Suprapubic skin (tissue), 4 donors: ENCODE measurements at regions not wholly inside any gene's neighbourhood (a gene's known extent, or its start where the extent isn't known, plus 50 kb on each side); places are given as distances from the start of the nearest gene placed in this dataset.

Experiments
- DNase-seq, 2 donors: peaks; one replicate each; pipeline ENCODE4 v3.0.0-alpha.2; 2019; ENCODE audit warnings: low spot score in 2 of 2
- H3K27ac ChIP-seq: fragments of 200-600 bp; sonication (generic); one replicate; pipeline ENCODE4 v1.5.1; 2019
- H3K27me3 ChIP-seq: fragments of 200-600 bp; sonication (generic); one replicate; pipeline ENCODE4 v1.5.1; 2019
- H3K36me3 ChIP-seq: fragments of 200-600 bp; sonication (generic); one replicate; pipeline ENCODE4 v1.5.1; 2019
- H3K4me1 ChIP-seq: fragments of 200-600 bp; sonication (generic); one replicate; pipeline ENCODE4 v1.5.1; 2019
- H3K4me3 ChIP-seq: fragments of 200-600 bp; sonication (generic); one replicate; pipeline ENCODE4 v1.5.1; 2019; ENCODE audit warnings: mild to moderate bottlenecking
- H3K9me3 ChIP-seq: fragments of 200-600 bp; sonication (generic); one replicate; pipeline ENCODE4 v1.5.1; 2019
- EP300 ChIP-seq: sonication (generic); formaldehyde crosslinking; IDR thresholded peaks from one replicate; pipeline ENCODE4 v1.6.1; 2017; ENCODE audit warnings: antibody characterized with exemption
- POLR2A ChIP-seq, 2 donors: fragments of 450-650 bp; IDR thresholded peaks; one replicate each; pipeline ENCODE4 v1.6.1; 2017; ENCODE audit warnings: antibody characterized with exemption in 2 of 2, mild to moderate bottlenecking in 2 of 2, moderate library complexity in 2 of 2
- POLR2AphosphoS5 ChIP-seq, 3 donors: sonication (generic); formaldehyde crosslinking; IDR thresholded peaks; one replicate each; pipeline ENCODE4 v1.6.1; 2017; ENCODE audit warnings: antibody characterized with exemption in 3 of 3
- WGBS: methylation state at CpG from one replicate; pipeline ENCODE4 v1.1.5; 2018; 5-methylcytosine and 5-hydroxymethylcytosine counted together
- TF ChIP-seq, protein P1 (sequence below), 2 donors: fragments of 200-600 bp in 1 of 2; fragments of 450-650 bp in 1 of 2; sonication (generic) in 1 of 2; IDR thresholded peaks; one replicate each; pipeline ENCODE4 v1.5.1; 2016 to 2019; ENCODE audit warnings: antibody characterized with exemption in 2 of 2, mild to moderate bottlenecking in 1 of 2, moderate library complexity in 1 of 2

DNA sequence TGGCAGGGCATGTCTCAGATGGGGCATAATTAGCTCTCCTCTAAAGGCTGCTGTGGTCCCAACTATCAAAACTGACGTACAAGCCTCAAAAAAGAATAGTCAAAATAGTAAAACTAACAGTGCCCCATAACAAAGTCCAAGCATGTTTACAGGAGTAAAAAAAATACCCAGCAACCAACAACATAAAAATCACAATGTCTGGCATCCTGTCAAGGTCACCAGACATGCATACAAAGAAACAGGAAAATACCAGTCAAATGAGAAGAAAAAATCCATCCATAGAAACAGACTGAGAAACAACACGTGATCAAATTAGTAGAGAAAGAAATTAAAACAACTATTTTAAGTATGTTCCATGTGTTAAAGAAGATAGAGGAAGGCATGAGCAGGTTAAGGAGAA, 131.2 kb upstream of the C14orf180 start:
- H3K27ac ChIP-seq: no peak overlapping the region
- no peaks in the 10 kb centered on the region for H3K9me3 ChIP-seq
- no peaks in the 10 kb centered on the region for H3K36me3 ChIP-seq
- H3K4me1 ChIP-seq: no peaks in the 10 kb centered on the region
- DNase-seq: no peak
- H3K27me3 ChIP-seq: peaks cover 27% of the 10 kb centered on the region
- no peak for TF ChIP-seq EP300
- no peak for TF ChIP-seq POLR2AphosphoS5 (IDR thresholded peaks at IDR 0.05)
- TF ChIP-seq POLR2A (IDR thresholded peaks at IDR 0.05): no peak
- TF ChIP-seq, protein P1, sequence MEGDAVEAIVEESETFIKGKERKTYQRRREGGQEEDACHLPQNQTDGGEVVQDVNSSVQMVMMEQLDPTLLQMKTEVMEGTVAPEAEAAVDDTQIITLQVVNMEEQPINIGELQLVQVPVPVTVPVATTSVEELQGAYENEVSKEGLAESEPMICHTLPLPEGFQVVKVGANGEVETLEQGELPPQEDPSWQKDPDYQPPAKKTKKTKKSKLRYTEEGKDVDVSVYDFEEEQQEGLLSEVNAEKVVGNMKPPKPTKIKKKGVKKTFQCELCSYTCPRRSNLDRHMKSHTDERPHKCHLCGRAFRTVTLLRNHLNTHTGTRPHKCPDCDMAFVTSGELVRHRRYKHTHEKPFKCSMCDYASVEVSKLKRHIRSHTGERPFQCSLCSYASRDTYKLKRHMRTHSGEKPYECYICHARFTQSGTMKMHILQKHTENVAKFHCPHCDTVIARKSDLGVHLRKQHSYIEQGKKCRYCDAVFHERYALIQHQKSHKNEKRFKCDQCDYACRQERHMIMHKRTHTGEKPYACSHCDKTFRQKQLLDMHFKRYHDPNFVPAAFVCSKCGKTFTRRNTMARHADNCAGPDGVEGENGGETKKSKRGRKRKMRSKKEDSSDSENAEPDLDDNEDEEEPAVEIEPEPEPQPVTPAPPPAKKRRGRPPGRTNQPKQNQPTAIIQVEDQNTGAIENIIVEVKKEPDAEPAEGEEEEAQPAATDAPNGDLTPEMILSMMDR (IDR thresholded peaks at IDR 0.05): no peak
- 73% methylated on average over 2 of the region's 2 CpGs for WGBS
- H3K4me3 ChIP-seq: no peak overlapping the region

DNA sequence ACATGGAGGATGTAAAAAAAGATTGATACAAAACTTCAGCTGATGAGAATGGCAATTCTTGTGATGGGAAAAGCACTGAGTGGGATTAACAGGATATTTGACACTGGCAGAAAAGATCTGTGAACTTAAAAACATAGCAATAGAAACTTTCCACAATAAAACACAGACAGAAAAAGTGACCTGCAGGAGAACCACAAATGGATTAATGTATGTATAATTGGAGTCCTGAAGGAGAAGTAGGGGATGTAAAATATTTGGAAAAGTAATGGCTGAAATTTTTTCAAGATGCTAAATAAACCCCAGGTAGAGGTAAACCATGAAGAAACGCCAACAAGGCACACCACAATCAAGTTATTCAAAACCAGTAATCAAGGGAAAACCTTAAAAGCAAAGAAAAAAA, 130.8 kb upstream of the C14orf180 start:
- H3K36me3 ChIP-seq: no peaks in the 10 kb centered on the region
- H3K4me3 ChIP-seq: no peak overlapping the region
- TF ChIP-seq EP300: no peak
- TF ChIP-seq, protein P1 (IDR thresholded peaks at IDR 0.05): no peak
- TF ChIP-seq POLR2A (IDR thresholded peaks at IDR 0.05): no peak
- no peak for TF ChIP-seq POLR2AphosphoS5 (IDR thresholded peaks at IDR 0.05)
- no peak for DNase-seq
- 75% methylated on average over 1 of the region's 1 CpG for WGBS
- H3K27ac ChIP-seq: no peak overlapping the region
- no peaks in the 10 kb centered on the region for H3K4me1 ChIP-seq
- no peaks in the 10 kb centered on the region for H3K9me3 ChIP-seq
- H3K27me3 ChIP-seq: peaks cover 27% of the 10 kb centered on the region

DNA sequence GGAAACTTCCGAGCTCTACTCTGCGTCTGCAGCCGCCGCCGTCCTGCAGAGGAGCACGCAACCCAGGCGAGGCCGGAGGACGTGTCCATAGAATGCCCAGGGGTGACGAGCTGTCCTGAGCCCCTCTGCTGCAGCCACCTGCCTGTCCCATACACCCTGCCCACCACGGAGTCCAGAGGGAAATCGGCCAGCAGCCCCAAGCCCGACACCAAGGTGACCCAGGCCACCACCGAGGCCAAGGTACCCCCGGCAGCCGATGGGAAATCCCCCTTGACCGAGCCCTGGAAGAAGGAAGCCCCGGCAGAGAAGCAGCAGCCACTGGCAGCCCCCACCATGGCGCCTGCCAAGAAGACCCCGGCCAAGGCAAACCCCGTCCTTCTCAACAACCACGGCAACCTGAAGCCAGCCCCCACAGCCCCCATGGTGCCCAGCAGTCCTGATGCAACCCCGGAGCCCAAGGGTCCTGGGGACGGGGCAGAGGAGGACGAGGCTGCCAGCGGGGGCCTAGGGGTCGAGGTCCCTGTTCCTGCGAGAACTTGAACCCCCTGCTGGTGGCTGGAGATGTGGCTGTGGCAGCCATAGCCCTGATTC, 128.7 kb upstream of the C14orf180 start:
- DNase-seq: peak; percentile 40 to 76
- Histone ChIP-seq H3K27ac (no peak overlapping the region), H3K9me3 (no peaks in the 10 kb centered on the region), H3K27me3 (peaks cover 31% of the 10 kb centered on the region), H3K4me1 (no peaks in the 10 kb centered on the region), H3K4me3 (no peak overlapping the region), H3K36me3 (no peaks in the 10 kb centered on the region)
- TF ChIP-seq, protein P1 (IDR thresholded peaks at IDR 0.05): no peak
- TF ChIP-seq POLR2A (IDR thresholded peaks at IDR 0.05) (no peak), POLR2AphosphoS5 (IDR thresholded peaks at IDR 0.05) (no peak)
- 90% methylated on average over 7 of the region's 28 CpGs for WGBS

DNA sequence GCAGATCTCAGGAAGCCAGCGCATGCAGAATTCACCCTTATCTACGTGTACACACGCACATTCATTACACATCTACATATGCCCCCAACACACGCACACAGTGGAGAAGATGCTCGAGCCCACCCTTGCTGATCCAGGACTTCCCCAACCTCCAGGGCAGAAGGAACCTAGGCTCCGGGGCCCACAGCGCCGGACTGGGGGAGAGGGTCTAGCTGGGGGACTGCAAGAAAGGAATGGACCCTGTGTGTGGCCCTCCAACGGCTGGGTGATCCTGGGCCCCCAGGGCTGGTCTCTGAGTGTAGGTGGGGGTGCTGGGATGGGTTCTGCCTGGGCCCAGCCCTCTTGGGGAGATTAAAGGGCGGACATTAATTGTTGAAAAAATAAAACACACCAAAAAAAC, 128.1 kb upstream of the C14orf180 start:
- Histone ChIP-seq H3K4me1 (no peaks in the 10 kb centered on the region), H3K27me3 (peaks cover 29% of the 10 kb centered on the region), H3K27ac (no peak overlapping the region), H3K4me3 (no peak overlapping the region), H3K36me3 (no peaks in the 10 kb centered on the region), H3K9me3 (no peaks in the 10 kb centered on the region)
- peak in 1 of 2 donors; percentile 50 for DNase-seq
- WGBS: 86% methylated on average over 8 of the region's 10 CpGs
- TF ChIP-seq POLR2A (IDR thresholded peaks at IDR 0.05) (no peak), POLR2AphosphoS5 (IDR thresholded peaks at IDR 0.05) (no peak), EP300 (no peak)
- TF ChIP-seq, protein P1 (IDR thresholded peaks at IDR 0.05): no peak

DNA sequence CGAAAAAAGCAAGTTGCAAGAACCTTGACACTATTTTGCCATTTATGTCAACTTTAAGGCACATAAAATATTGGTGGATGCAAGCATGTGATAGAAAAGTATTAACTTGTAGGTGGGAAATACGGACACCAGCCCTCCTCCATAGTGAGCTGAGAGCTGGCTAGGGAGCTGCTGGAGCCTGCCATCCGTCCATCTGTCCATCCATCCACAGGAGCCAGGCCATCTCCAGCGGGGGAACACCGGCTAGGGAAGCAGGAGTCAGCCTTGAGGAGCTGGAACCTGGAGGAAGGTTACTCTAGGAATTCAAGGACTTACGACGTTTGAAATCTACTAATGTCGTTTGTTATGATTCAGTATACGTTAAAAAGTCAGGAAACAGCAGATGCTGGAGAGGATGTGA, 120.7 kb upstream of the C14orf180 start:
- DNase-seq: no peak
- WGBS: 63% methylated on average over 9 of the region's 9 CpGs
- peaks cover 15% of the 10 kb centered on the region for H3K4me1 ChIP-seq
- H3K27ac ChIP-seq: no peak overlapping the region
- TF ChIP-seq POLR2AphosphoS5 (IDR thresholded peaks at IDR 0.05) (no peak), POLR2A (IDR thresholded peaks at IDR 0.05) (no peak), EP300 (no peak)
- TF ChIP-seq, protein P1 (IDR thresholded peaks at IDR 0.05): no peak
- no peaks in the 10 kb centered on the region for H3K9me3 ChIP-seq
- H3K4me3 ChIP-seq: no peak overlapping the region
- H3K36me3 ChIP-seq: no peaks in the 10 kb centered on the region
- H3K27me3 ChIP-seq: peaks cover 56% of the 10 kb centered on the region
